BE2C (cell line): ENCODE measurements at regions not wholly inside any gene's neighbourhood (a gene's known extent, or its start where the extent isn't known, plus 50 kb on each side); places are given as distances from the start of the nearest gene placed in this dataset.

Experiments used
- DNase-seq: peaks from one replicate; pipeline ENCODE4 v3.0.0-alpha.2; 2020
- H3K27me3 ChIP-seq: fragments of 250-450 bp; sonication (Bioruptor Pico); 2 replicates; pipeline ENCODE4 v1.5.1; 2020; ENCODE audit warnings: mild to moderate bottlenecking
- H3K36me3 ChIP-seq: fragments of 250-450 bp; sonication (Bioruptor Pico); 2 replicates; pipeline ENCODE4 v1.5.1; 2020; ENCODE audit warnings: mild to moderate bottlenecking
- H3K4me1 ChIP-seq: fragments of 250-450 bp; sonication (Bioruptor Pico); 2 replicates; pipeline ENCODE4 v1.5.1; 2020
- H3K4me3 ChIP-seq: 2 replicates; pipeline ENCODE4 v1.5.1; 2011; ENCODE audit warnings: low read depth, low read length
- H3K9me3 ChIP-seq: fragments of 250-450 bp; sonication (Bioruptor Pico); 2 replicates; pipeline ENCODE4 v1.5.1; 2020
- CTCF ChIP-seq: IDR thresholded peaks from 2 replicates; pipeline ENCODE4 v1.5.1; 2012; ENCODE audit warnings: mild to moderate bottlenecking, low read depth, low read length

- Histone ChIP-seq H3K36me3 (no peaks in the 10 kb centered on the region), H3K4me3 (no peak overlapping the region), H3K9me3 (no peaks in the 10 kb centered on the region), H3K27me3 (no peaks in the 10 kb centered on the region), H3K4me1 (no peaks in the 10 kb centered on the region)
- TF ChIP-seq CTCF: no peak
- DNase-seq: no peak
Measured at GRCh38 chr10:125379592-125379991, 219.2 kb upstream of the CTBP2 start.

- TF ChIP-seq CTCF: no peak
- no peaks in the 10 kb centered on the region for H3K9me3 ChIP-seq
- no peak overlapping the region for H3K4me3 ChIP-seq
- no peaks in the 10 kb centered on the region; the same call in 1 of the 2 replicates for H3K36me3 ChIP-seq
- no peak for DNase-seq
- H3K27me3 ChIP-seq: no peaks in the 10 kb centered on the region
- no peaks in the 10 kb centered on the region for H3K4me1 ChIP-seq
Measured at GRCh38 chr10:125377368-125377767, 217.0 kb upstream of the CTBP2 start.

- no peak for TF ChIP-seq CTCF
Measured at GRCh38 chr10:125375210-125375609, 214.8 kb upstream of the CTBP2 start.

GRCh38 chr10:125373546-125373945 is 213.2 kb upstream of the CTBP2 start:
- no peaks in the 10 kb centered on the region for H3K27me3 ChIP-seq
- no peaks in the 10 kb centered on the region for H3K9me3 ChIP-seq
- TF ChIP-seq CTCF: no peak
- H3K36me3 ChIP-seq: no peaks in the 10 kb centered on the region; the same call in 1 of the 2 replicates
- no peak for DNase-seq
- H3K4me3 ChIP-seq: no peak overlapping the region
- no peaks in the 10 kb centered on the region for H3K4me1 ChIP-seq

More at GRCh38 chr10:125375210-125375609, 214.8 kb upstream of the CTBP2 start:
- no peak overlapping the region for H3K4me3 ChIP-seq
- H3K4me1 ChIP-seq: no peaks in the 10 kb centered on the region
- no peak for DNase-seq
- no peaks in the 10 kb centered on the region for H3K27me3 ChIP-seq
- no peaks in the 10 kb centered on the region; the same call in 1 of the 2 replicates for H3K36me3 ChIP-seq
- no peaks in the 10 kb centered on the region for H3K9me3 ChIP-seq

- peak; percentile 12 for DNase-seq
- no peaks in the 10 kb centered on the region; the same call in 1 of the 2 replicates for H3K36me3 ChIP-seq
- H3K4me1 ChIP-seq: no peaks in the 10 kb centered on the region
- H3K4me3 ChIP-seq: no peak overlapping the region
- TF ChIP-seq CTCF: no peak
- no peaks in the 10 kb centered on the region for H3K9me3 ChIP-seq
- H3K27me3 ChIP-seq: no peaks in the 10 kb centered on the region; the same call in 1 of the 2 replicates
Measured at GRCh38 chr10:125370578-125370977, 210.2 kb upstream of the CTBP2 start.

- Histone ChIP-seq H3K9me3 (no peaks in the 10 kb centered on the region), H3K27me3 (no peaks in the 10 kb centered on the region; the same call in 1 of the 2 replicates), H3K4me3 (no peak overlapping the region), H3K36me3 (no peaks in the 10 kb centered on the region; the same call in 1 of the 2 replicates), H3K4me1 (no peaks in the 10 kb centered on the region)
- TF ChIP-seq CTCF: no peak
- DNase-seq: no peak
Measured at GRCh38 chr10:125369382-125370326, 209.3 kb upstream of the CTBP2 start.
